NCI-H2171 (cell line): ENCODE measurements at regions not wholly inside any gene's neighbourhood (a gene's known extent, or its start where the extent isn't known, plus 50 kb on each side); places are given as distances from the start of the nearest gene placed in this dataset.

Experiments used
- DNase-seq: peaks from one replicate; lab custom pipeline; 2025; lab: John Stamatoyannopoulos, UW

- no peak for DNase-seq
Observed at GRCh38 chr10:83937161-83937560, 202.1 kb upstream of the GHITM start.

- DNase-seq: no peak
Observed at GRCh38 chr10:83937826-83938225, 201.5 kb upstream of the GHITM start.

GRCh38 chr10:83941189-83941588 lies 198.1 kb upstream of the GHITM start:
- no peak for DNase-seq

GRCh38 chr10:83942410-83942809 lies 196.9 kb upstream of the GHITM start:
- no peak for DNase-seq

- no peak for DNase-seq
Observed at GRCh38 chr10:83943049-83943448, 196.3 kb upstream of the GHITM start.

- DNase-seq: no peak
Observed at GRCh38 chr10:83943920-83944319, 195.4 kb upstream of the GHITM start.

GRCh38 chr10:83945982-83946718 lies 193.2 kb upstream of the GHITM start:
- peak; percentile 41 for DNase-seq

- DNase-seq: no peak
Observed at GRCh38 chr10:83952314-83952713, 187.0 kb upstream of the GHITM start.

- DNase-seq: no peak
Observed at GRCh38 chr10:83953589-83953988, 185.7 kb upstream of the GHITM start.

- DNase-seq: no peak
Observed at GRCh38 chr10:83954193-83954799, 185.0 kb upstream of the GHITM start.

- DNase-seq: no peak
Observed at GRCh38 chr10:83955406-83955805, 183.9 kb upstream of the GHITM start.

GRCh38 chr10:83957168-83957947 lies 182.0 kb upstream of the GHITM start:
- DNase-seq: no peak

GRCh38 chr10:83959328-83959727 lies 180.0 kb upstream of the GHITM start:
- DNase-seq: no peak

- DNase-seq: no peak
Observed at GRCh38 chr10:83960125-83960524, 179.2 kb upstream of the GHITM start.

GRCh38 chr10:83961620-83962019 lies 177.7 kb upstream of the GHITM start:
- DNase-seq: peak; percentile 32

GRCh38 chr10:83963446-83963845 lies 175.9 kb upstream of the GHITM start:
- no peak for DNase-seq

- DNase-seq: no peak
Observed at GRCh38 chr10:83965473-83965872, 173.8 kb upstream of the GHITM start.

- no peak for DNase-seq
Observed at GRCh38 chr10:83968052-83968451, 171.3 kb upstream of the GHITM start.

GRCh38 chr10:83978681-83979383 lies 160.5 kb upstream of the GHITM start:
- no peak for DNase-seq

GRCh38 chr10:83982812-83983211 lies 156.5 kb upstream of the GHITM start:
- DNase-seq: no peak

- DNase-seq: peak; percentile 66
Observed at GRCh38 chr10:83983578-83984255, 155.6 kb upstream of the GHITM start.

- no peak for DNase-seq
Observed at GRCh38 chr10:83984256-83984640, 155.1 kb upstream of the GHITM start.
